ENCODE measurements at regions not wholly inside any gene's neighbourhood (a gene's known extent, or its start where the extent isn't known, plus 50 kb on each side); places are given as distances from the start of the nearest gene placed in this dataset.

DNA sequence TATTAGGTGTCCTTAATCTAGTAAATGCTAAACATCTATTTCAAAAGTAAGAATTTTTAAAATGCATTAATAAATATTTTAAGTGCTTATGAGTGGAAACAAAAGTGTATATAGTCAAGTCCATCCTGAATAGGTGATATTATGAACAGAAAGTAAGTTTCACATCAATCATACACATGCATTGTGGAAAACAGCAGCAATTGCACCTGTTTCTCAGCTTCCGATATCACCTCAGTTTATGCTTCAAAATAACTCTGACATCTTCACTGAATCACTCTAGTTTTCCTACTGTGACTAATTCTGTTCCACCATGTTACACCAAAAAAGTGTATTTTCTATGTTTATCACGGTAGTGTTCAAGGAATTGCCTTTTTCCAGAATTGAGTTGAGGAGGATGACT is 172.6 kb upstream of the MANEA start:
- in situ Hi-C loops (cut with HindIII; ENCODE audit: low pct_unique_long_range_greater_than_20kb, low sequenced_read_pairs) = no loop called here
- no peak for DNase-seq (ENCODE audit: low read depth, low spot score)

DNA sequence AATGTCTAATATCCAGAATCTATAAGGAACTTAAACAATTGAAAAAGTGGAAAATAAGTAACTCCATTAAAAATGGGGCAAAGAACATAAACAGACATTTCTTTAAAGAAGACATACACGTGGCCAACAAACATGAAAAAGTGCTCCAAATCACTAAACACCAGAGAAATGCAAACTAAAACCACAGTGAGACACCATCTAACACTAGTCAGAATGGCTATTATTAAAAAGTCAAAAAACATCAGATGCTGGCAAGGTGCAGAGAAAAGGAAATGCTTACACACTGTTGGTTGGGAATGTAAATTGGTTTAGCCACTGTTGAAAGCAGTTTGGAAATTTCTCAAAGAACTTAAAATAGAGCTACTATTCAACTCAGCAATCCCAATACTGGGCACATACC is 169.2 kb upstream of the MANEA start:
- no peak for DNase-seq (ENCODE audit: low read depth, low spot score)

DNA sequence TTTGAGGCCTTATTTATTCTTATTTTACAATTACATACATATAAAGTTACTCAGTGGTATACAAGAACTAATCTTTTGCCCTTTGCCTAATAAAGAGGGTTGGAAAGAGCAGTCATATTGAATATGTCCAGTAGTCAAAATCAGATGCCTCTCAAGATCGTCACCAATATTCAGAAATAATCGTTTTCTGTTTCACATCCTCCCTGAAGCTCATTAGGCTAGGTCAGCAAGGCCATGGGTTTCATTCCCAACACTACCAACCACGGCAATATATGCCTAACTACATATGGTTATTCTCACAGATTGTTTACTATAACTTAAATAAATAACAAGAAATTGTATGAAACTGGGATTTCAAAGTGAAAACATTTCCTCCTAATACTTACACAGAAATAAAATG is 167.2 kb upstream of the MANEA start:
- no peak for DNase-seq (ENCODE audit: low read depth, low spot score)
- in situ Hi-C loops (cut with HindIII; ENCODE audit: low pct_unique_long_range_greater_than_20kb, low sequenced_read_pairs) = no loop called here

More for the DNA sequence above, 169.2 kb upstream of the MANEA start:
- in situ Hi-C loops (cut with HindIII; ENCODE audit: low pct_unique_long_range_greater_than_20kb, low sequenced_read_pairs) = no loop called here

DNA sequence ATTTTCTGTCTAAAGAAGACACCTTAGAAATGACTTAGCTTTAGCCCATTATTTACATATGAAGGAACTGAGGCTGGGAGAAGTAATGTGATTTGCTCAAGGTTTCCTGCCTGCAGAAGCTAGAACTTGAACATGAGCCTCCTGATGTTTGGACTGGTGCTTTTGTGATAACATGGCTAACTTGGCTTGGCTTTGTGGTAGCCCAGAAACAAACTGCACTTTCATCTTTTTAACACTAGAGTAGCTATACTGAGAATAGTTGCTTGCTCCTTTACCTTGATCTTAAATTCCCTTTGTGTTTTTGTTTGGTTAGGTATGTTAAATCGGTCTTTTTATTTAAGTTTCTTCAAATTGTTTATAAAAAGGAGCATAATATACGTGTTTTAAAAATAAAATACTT is 163.5 kb upstream of the MANEA start:
- in situ Hi-C loops (cut with HindIII; ENCODE audit: low pct_unique_long_range_greater_than_20kb, low sequenced_read_pairs) = no loop called here
- DNase-seq (ENCODE audit: low read depth, low spot score) = no peak

DNA sequence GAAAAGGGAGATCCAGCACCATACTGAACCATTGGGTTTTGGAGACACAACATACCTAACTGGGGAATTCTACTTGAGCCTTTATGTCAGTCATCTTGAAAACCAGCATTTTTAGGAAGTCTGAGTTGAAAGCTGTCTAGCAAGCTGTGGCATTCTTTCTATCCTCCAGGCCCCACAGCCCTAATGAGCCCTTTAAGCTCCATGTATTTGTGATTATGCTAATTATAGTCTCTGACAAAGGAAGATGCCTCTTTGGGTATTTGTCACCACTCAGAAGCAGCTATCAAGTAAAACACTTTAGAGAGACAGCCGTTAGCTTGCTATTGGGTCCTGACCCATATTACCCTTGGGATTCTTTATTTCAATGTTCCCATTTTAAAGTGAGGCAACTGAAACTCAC is 159.5 kb upstream of the MANEA start:
- no peak for DNase-seq (ENCODE audit: low read depth, low spot score)
- in situ Hi-C loops (cut with HindIII; ENCODE audit: low pct_unique_long_range_greater_than_20kb, low sequenced_read_pairs) = no loop called here

DNA sequence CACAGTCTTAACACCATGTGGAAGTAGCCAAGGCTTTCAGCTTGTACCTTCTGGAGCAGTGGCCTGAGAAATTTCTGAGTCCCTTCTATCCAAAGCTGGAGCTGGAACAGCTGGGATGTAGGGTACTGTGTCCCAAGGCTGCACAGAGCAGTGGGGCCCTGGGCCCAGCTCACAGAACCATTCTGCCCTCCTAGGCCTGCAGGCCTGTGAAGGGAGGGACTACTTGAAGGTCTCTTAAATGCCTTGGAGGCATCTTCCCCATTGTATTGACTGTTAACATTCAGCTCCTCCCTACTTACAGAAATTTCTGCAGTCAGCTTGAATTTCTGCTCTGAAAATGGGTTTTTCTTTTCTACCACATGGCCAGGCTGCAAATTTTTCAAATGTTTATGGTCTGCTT is 156.5 kb upstream of the MANEA start:
- in situ Hi-C loops (cut with HindIII; ENCODE audit: low pct_unique_long_range_greater_than_20kb, low sequenced_read_pairs) = no loop called here
- DNase-seq (ENCODE audit: low read depth, low spot score) = no peak

DNA sequence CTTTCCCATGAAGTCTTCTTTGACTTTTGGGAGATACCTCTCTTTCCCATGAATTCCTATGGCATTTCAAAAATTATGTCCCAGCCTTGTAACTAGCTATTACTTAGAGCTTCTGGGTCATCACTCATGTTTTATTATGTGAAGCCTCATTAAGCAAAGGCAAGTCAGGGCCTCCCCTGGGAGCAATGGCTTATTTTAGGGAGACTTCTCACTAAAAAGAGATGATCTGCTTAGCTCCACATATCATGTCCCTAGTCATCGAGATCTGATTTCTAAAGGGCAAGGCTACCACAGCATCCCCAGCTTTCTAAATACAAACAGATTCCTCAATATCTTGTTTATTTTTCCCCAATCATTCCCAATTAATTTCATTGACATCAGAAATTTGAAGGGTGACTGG is 154.0 kb upstream of the MANEA start:
- in situ Hi-C loops (cut with HindIII; ENCODE audit: low pct_unique_long_range_greater_than_20kb, low sequenced_read_pairs) = no loop called here
- no peak for DNase-seq (ENCODE audit: low read depth, low spot score)

DNA sequence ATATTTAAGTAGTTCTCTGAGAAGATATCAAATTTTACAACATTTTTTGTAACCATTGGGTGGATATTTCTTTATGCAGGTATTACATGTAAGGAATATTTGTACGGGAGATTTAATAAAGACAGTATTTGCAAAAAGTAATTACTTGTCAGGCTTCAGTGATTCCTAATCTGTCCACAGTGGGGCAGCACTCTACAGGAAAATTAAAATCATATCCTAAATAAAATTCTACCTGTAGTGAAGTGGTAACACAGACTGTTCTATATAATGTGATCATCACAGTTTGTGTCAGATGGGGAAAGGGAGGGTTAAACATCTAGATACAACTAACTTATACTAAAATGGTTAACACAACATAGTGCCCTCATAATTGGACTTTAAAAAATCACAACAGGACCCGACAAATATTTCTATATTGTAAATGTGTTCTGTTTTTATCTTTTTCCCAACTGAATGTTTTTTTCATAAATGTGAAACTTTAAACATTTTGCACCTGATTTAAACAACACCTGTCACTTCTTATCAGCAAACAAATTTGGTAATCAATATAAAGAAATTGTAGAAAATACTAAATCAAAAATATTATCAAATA is 145.6 kb upstream of the MANEA start:
- DNase-seq (ENCODE audit: low read depth, low spot score) = peak; percentile 49
- in situ Hi-C loops (cut with HindIII; ENCODE audit: low pct_unique_long_range_greater_than_20kb, low sequenced_read_pairs) = no loop called here

DNA sequence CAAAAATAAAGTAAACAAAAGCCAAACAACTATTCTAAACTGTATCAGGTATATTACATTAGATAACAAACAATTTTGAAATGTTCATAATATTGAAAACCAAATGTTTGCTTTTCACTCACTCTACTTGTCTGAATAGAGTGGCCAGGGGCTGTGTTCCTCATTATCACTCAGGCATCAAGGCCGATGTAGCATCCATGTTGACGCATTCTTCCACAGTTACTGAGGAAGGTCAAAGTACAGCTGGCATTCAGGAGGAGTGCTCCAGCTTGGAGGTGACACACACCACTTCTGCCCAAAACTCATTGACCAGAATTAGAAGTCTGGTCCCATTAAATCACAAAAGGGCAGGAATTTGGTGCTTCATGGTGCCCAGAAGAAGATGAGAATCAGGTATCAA is 137.6 kb upstream of the MANEA start:
- in situ Hi-C loops (cut with HindIII; ENCODE audit: low pct_unique_long_range_greater_than_20kb, low sequenced_read_pairs) = no loop called here
- DNase-seq (ENCODE audit: low read depth, low spot score) = no peak

DNA sequence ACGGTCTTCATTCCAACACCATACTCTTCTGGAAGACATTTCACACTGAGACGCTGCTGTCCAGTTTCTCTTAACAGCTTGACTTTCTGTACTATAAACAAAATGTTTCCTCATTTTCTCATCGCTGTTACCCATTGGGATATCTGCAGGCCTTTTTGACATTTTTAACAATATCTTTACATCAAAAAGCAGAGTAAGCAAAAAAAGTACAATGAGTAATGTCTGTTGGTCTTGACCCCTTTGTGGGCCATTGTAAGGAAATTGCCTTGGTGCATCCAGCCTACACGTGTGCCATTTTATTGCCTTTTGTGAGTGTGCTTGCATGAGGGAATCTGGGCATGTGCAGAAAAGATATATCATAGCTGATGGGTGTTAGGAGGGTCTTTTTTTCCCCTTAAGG is 129.1 kb upstream of the MANEA start:
- in situ Hi-C loops (cut with HindIII; ENCODE audit: low pct_unique_long_range_greater_than_20kb, low sequenced_read_pairs) = no loop called here
- DNase-seq (ENCODE audit: low read depth, low spot score) = no peak

DNA sequence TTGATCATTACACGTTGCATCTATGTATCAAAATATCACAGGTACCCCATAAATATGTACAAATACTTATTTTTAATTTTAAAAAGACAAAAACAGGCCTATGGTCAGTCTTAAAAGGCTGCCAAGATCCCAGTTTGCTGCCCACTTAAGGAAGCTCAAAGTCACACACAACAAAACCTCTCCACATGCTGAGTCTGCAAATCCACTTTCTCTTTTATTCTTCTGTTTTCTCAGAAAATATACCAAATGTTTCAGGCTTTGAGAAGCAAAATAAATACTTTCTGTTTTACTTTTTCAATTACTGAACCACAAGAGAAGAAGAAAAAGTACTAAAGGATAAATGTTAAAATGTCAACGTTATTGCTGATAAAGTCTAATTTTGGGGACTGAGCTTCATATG is 107.8 kb upstream of the MANEA start:
- no peak for DNase-seq (ENCODE audit: low read depth, low spot score)
- in situ Hi-C loops (cut with HindIII; ENCODE audit: low pct_unique_long_range_greater_than_20kb, low sequenced_read_pairs) = no loop called here

DNA sequence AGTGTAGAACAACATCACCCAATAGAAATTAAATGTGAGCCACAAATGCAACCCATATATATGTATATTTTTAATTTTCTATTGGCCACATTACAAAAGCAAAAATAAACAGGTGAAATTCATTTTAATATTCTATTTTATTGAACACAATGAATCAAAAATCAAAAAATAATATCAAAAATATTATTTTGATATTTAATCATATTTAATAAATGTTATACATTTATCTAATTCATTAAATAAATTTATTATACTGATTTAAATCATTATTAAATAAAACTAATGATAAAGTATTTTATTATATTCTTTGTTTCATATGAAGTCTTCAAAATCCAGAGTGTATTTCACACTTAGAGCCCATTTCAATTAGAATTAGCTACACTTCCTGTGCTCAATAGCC is 98.4 kb upstream of the MANEA start:
- in situ Hi-C loops (cut with HindIII; ENCODE audit: low pct_unique_long_range_greater_than_20kb, low sequenced_read_pairs) = no loop called here
- DNase-seq (ENCODE audit: low read depth, low spot score) = no peak

DNA sequence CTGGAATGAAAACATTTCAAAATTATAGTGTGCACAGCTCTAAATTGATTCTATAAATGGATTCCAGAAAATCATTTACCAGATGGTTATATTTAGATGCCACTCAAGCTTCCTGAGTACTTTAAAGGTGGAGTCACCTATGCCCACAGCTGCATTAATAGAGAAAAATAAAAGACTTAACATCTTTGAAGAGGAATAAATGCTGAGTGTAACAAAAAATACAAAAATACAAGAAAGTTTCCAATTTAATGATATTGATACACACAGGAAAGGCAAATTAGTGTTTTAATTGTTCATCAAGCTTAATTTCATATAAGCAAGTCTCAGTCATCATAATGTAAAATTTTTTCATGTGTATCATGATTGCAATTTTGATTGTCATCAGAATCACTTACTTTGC is 89.5 kb upstream of the MANEA start:
- in situ Hi-C loops (cut with HindIII; ENCODE audit: low pct_unique_long_range_greater_than_20kb, low sequenced_read_pairs) = no loop called here

DNA sequence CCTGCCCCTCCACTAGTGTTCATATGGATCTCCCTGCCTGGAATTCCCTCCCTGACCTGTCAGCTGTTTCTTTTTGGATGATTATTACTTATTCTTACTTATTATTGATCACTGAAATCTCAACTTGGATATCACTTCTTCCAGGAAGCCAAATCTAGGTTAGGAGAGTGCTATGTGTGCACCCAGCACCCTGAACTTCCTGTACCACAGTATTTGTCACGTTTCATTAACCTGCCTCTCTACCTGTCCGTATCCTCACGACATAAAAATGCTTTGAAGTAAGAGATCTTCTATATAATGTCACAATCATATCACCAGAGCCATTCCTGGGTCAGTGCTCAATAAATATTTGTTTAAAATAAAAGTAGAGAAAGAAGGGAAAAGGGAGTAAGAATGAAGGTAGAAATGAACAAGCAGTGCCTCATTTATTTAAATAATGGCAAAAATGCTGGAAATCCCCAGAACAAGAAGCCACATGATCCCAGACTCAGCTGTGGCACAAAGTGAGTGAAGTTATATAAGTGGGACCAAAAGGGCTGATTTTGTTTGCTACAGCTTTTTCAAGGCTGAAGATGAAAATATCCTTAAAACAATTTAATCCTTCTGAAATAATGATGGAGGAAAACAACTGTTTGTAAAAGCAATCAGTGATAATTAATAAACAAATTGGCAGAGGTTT is 88.0 kb upstream of the MANEA start:
- no peak for DNase-seq (ENCODE audit: low read depth, low spot score)
- in situ Hi-C loops (cut with HindIII; ENCODE audit: low pct_unique_long_range_greater_than_20kb, low sequenced_read_pairs) = no loop called here

More for the DNA sequence above, 89.5 kb upstream of the MANEA start:
- no peak for DNase-seq (ENCODE audit: low read depth, low spot score)

DNA sequence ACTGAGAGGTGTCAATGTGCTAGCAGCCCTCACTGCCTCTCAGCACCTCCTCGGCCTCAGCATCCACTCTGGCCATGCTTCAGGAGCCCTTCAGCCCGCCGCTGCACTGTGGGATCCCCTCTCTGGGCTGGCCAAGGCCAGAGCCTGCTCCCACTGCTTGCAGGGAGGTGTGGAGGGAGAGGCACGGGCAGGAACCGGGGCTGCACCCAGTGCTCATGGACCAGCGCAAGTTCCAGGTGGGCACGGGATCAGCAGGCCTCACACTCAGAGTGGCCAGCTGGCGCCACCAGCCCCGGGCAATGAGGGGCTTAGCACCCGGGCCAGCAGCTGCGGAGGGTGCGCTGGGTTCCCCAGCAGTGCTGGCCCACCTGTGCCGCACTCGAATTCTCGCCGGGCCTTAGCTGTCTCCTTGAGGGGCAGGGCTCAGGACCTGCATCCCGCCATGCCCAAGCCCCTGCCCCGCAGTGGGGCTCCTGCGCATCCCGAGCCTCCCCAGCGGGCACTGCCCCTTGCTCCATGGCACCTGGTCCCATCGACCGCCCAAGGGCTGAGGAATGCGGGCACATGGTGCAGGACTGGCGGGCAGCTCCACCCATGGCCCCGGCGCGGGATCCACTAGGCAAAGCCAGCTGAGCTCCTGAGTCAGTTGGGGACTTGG is 80.4 kb upstream of the MANEA start:
- in situ Hi-C loops (cut with HindIII; ENCODE audit: low pct_unique_long_range_greater_than_20kb, low sequenced_read_pairs) = no loop called here
- DNase-seq (ENCODE audit: low read depth, low spot score) = no peak

DNA sequence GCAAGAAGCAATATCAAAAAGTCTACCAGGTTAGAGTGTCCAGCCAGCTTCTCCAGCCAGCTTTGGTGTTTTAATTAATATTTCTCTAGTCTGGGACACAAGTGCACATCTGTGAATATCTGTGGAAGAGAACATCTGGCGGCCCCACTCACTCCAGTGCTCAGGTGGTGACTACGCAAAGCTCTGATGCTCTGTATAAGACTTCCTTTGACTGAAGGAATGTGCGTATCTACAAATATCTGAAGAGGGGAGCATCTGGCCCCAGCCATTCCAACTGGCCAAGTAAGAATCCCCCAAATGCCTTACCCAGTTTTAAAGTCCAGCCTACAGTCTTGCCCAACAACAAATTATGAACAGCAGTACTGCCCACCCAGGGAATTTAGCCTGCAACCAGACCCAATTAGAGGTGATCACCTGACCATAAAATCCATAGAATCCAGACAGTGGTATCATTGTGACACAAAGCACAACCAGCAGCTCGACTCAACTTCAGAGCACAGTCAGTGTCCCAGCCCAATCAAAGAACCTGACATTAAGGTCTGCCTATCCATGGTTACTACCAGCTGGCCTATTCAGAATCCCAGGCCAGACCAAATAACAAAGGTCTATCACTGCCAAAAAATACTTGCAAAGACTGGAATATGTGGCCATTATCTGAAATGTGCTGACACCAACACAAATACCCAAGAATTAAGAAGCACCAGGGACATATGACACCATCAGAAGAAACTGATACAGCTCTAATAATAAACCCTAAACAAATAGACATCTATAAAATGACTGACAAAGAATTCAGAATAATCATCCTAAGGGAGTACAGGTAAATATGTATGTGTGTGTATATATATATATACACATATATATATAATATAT is 76.1 kb upstream of the MANEA start:
- in situ Hi-C loops (cut with HindIII; ENCODE audit: low pct_unique_long_range_greater_than_20kb, low sequenced_read_pairs) = no loop called here
- no peak for DNase-seq (ENCODE audit: low read depth, low spot score)

DNA sequence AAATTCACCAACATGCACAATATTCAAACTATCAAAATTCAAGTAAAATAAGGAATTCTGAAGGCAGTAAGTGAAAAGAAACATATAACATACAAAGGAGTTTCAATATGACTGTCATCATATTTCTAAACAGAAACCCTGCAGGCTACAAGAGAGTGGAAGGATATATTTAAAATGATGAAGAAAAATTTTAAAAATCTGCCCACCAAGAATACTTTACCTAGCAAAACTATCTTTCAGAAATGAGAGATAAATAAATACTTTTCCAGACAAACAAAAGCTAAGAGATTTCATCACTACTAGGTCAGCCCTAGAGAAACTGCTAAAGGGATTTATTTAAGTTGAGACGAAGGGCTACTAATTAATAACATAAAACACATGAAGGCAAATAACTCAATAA is 73.8 kb upstream of the MANEA start:
- no peak for DNase-seq (ENCODE audit: low read depth, low spot score)
- in situ Hi-C loops (cut with HindIII; ENCODE audit: low pct_unique_long_range_greater_than_20kb, low sequenced_read_pairs) = no loop called here

DNA sequence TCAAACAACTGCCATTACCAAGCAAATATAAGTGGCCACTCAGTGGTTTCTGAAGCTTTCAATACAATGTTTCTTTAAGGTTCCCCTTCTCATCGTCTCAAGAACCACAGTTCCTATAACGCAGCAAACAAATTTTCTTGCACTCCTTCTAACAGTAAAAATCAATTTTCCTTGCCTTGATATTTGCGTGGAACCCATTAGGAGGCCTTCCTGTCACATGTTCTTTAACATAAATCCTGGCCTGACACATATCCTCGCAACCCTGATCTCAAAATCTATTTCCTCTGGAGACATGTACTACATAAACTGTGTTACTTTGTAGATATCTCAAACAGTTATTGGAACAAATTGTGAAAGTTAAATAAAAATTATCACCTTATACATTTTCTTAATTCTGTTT is 65.9 kb upstream of the MANEA start:
- in situ Hi-C loops (cut with HindIII; ENCODE audit: low pct_unique_long_range_greater_than_20kb, low sequenced_read_pairs) = no loop called here
- DNase-seq (ENCODE audit: low read depth, low spot score) = no peak

Data from SK-MEL-5 (cell line).